Loucy (cell line): ENCODE measurements at regions not wholly inside any gene's neighbourhood (a gene's known extent, or its start where the extent isn't known, plus 50 kb on each side); places are given as distances from the start of the nearest gene placed in this dataset.

Experiments used
- H2AFZ ChIP-seq: fragments of 200-600 bp; sonication (generic); 2 replicates; pipeline ENCODE4 v1.6.0; 2016; ENCODE audit warnings: antibody characterized with exemption, mild to moderate bottlenecking, low read length, moderate library complexity
- H3F3A ChIP-seq: fragments of 200-600 bp; 2 replicates; pipeline ENCODE4 v1.6.0; 2016; ENCODE audit warnings: antibody characterized with exemption, low read depth, mild to moderate bottlenecking
- H3K27me3 ChIP-seq: fragments of 200-600 bp; sonication (generic); 2 replicates; pipeline ENCODE4 v1.6.1; 2014; ENCODE audit warnings: low read length, mild to moderate bottlenecking; ENCODE audit not compliant: insufficient read depth, poor library complexity, severe bottlenecking
- H3K36me3 ChIP-seq: fragments of 200-600 bp; sonication (generic); 2 replicates; pipeline ENCODE4 v1.6.1; 2016; ENCODE audit warnings: low read length; ENCODE audit not compliant: insufficient read depth
- H3K4me1 ChIP-seq: fragments of 200-600 bp; sonication (generic); 2 replicates; pipeline ENCODE4 v1.5.1; 2014; ENCODE audit warnings: low read length, mild to moderate bottlenecking; ENCODE audit not compliant: insufficient read depth, poor library complexity, severe bottlenecking
- H3K4me2 ChIP-seq: fragments of 200-600 bp; sonication (generic); 2 replicates; pipeline ENCODE4 v1.6.0; 2014; ENCODE audit warnings: antibody characterized with exemption, low read length, low read depth, mild to moderate bottlenecking; ENCODE audit not compliant: poor library complexity, severe bottlenecking
- H3K4me3 ChIP-seq: fragments of 200-600 bp; sonication (generic); 2 replicates; pipeline ENCODE4 v1.5.1; 2014; ENCODE audit warnings: low read length, mild to moderate bottlenecking, mixed read lengths; ENCODE audit not compliant: poor library complexity, severe bottlenecking
- H3K79me2 ChIP-seq: fragments of 200-600 bp; sonication (generic); 2 replicates; pipeline ENCODE4 v1.6.1; 2014; ENCODE audit warnings: low read length; ENCODE audit not compliant: insufficient read depth
- H3K9ac ChIP-seq: fragments of 200-600 bp; sonication (generic); 2 replicates; pipeline ENCODE4 v1.6.0; 2014; ENCODE audit warnings: mild to moderate bottlenecking, low read depth, low read length, moderate library complexity; ENCODE audit not compliant: poor library complexity, severe bottlenecking
- H3K9me2 ChIP-seq: fragments of 200-600 bp; sonication (generic); replicated peaks from 2 replicates; pipeline ENCODE4 v1.6.1; 2016; ENCODE audit warnings: low read depth, low read length, mixed read lengths
- H3K9me3 ChIP-seq: fragments of 200-600 bp; sonication (generic); 2 replicates; pipeline ENCODE4 v1.6.1; 2014; ENCODE audit warnings: mild to moderate bottlenecking, antibody characterized with exemption, low read length, low read depth; ENCODE audit not compliant: insufficient read depth
- H4K20me1 ChIP-seq: fragments of 200-600 bp; sonication (generic); 2 replicates; pipeline ENCODE4 v1.6.0; 2014; ENCODE audit warnings: antibody characterized with exemption, low read length, mild to moderate bottlenecking; ENCODE audit not compliant: insufficient read depth, poor library complexity, severe bottlenecking
- CTCF ChIP-seq: fragments of 200-600 bp; sonication (generic); conservative IDR thresholded peaks from 2 replicates; pipeline ENCODE4 v1.5.1; 2014; ENCODE audit warnings: mild to moderate bottlenecking, antibody characterized with exemption, low read length
- EZH2phosphoT487 ChIP-seq: fragments of 200-600 bp; IDR thresholded peaks from 2 replicates; pipeline ENCODE4 v1.6.1; 2018; ENCODE audit warnings: antibody characterized with exemption, mild to moderate bottlenecking, moderate library complexity, borderline replicate concordance

- H3K9me3 ChIP-seq = no peaks in the 10 kb centered on the region
- H3K4me1 ChIP-seq = no peaks in the 10 kb centered on the region
- no peak overlapping the region for H3K4me2 ChIP-seq
- no peaks in the 10 kb centered on the region for H3K27me3 ChIP-seq
- H4K20me1 ChIP-seq = no peaks in the 10 kb centered on the region
- no peaks in the 10 kb centered on the region for H3K9me2 ChIP-seq
- no peaks in the 10 kb centered on the region for H3K79me2 ChIP-seq
- no peaks in the 10 kb centered on the region for H3F3A ChIP-seq
- H3K36me3 ChIP-seq = no peaks in the 10 kb centered on the region
- H3K9ac ChIP-seq = no peak overlapping the region
- no peak overlapping the region for H2AFZ ChIP-seq
- no peak overlapping the region for H3K4me3 ChIP-seq
- TF ChIP-seq EZH2phosphoT487 = no peak
- TF ChIP-seq CTCF = no peak
Observed at GRCh38 chr10:63801166-63801565, 280.0 kb downstream of the REEP3 start.

GRCh38 chr10:63806330-63806729 lies 285.1 kb downstream of the REEP3 start:
- Histone ChIP-seq H2AFZ (no peak overlapping the region), H3K9me2 (no peaks in the 10 kb centered on the region), H3K9ac (no peak overlapping the region), H3F3A (no peaks in the 10 kb centered on the region), H3K4me1 (no peaks in the 10 kb centered on the region), H3K36me3 (no peaks in the 10 kb centered on the region), H3K4me3 (no peak overlapping the region), H3K27me3 (no peaks in the 10 kb centered on the region), H4K20me1 (no peaks in the 10 kb centered on the region), H3K4me2 (no peak overlapping the region), H3K79me2 (no peaks in the 10 kb centered on the region), H3K9me3 (no peaks in the 10 kb centered on the region)
- TF ChIP-seq CTCF (no peak), EZH2phosphoT487 (no peak)

- Histone ChIP-seq H3K9me2 (no peaks in the 10 kb centered on the region), H4K20me1 (no peaks in the 10 kb centered on the region), H3K9ac (no peak overlapping the region), H3K36me3 (no peaks in the 10 kb centered on the region), H3K9me3 (no peaks in the 10 kb centered on the region), H2AFZ (no peak overlapping the region), H3K79me2 (no peaks in the 10 kb centered on the region), H3K27me3 (peaks cover 4% of the 10 kb centered on the region), H3K4me2 (no peak overlapping the region), H3K4me3 (no peak overlapping the region), H3K4me1 (no peaks in the 10 kb centered on the region), H3F3A (no peaks in the 10 kb centered on the region)
- TF ChIP-seq EZH2phosphoT487 (no peak), CTCF (no peak)
Observed at GRCh38 chr10:63812501-63812900, 291.3 kb downstream of the REEP3 start.
